CD4-positive, alpha-beta T cell (primary cell): ENCODE measurements at regions not wholly inside any gene's neighbourhood (a gene's known extent, or its start where the extent isn't known, plus 50 kb on each side); places are given as distances from the start of the nearest gene placed in this dataset.

Experiments
- ATAC-seq: fragments of 200-7000 bp; cut with Tn5 transposase; one replicate; pipeline ENCODE4 v1.10.0; 2022; ENCODE audit warnings: mild to moderate bottlenecking; ENCODE audit not compliant: poor library complexity
- CTCF ChIA-PET: fragments of 350-600 bp; sonication (Branson Sonifier 250); formaldehyde crosslinking; loops from one replicate; lab custom pipeline; 2021; ENCODE audit warnings: antibody characterized with exemption, inconsistent platforms; lab: Charles Lee
- POLR2A ChIA-PET: fragments of 350-600 bp; sonication (Branson Sonifier 250); formaldehyde crosslinking; loops from one replicate; lab custom pipeline; 2021; ENCODE audit warnings: antibody characterized with exemption, inconsistent platforms; lab: Charles Lee
- DNase-seq, 14 experiments: peaks; one replicate each; pipeline ENCODE4 v3.0.0-alpha.2; 2013 to 2020; ENCODE audit warnings: mixed read lengths in 2 of 14
- H3K27ac ChIP-seq, 2 donors: one replicate each; pipeline versions ENCODE4 v1.5.1 to v1.7.0; 2013; ENCODE audit warnings: low read length in 2 of 2, low read depth in 1 of 2, mild to moderate bottlenecking in 1 of 2
- H3K27me3 ChIP-seq, 2 experiments: 1 replicate in 1 of 2; 2 replicates in 1 of 2; pipeline versions ENCODE4 v1.6.1 to v1.7.0; 2013; ENCODE audit warnings: low read length in 2 of 2, control low read depth in 1 of 2, mild to moderate bottlenecking in 1 of 2, moderate library complexity in 1 of 2; ENCODE audit not compliant: insufficient read depth in 2 of 2, control insufficient read depth in 1 of 2
- H3K36me3 ChIP-seq: one replicate; pipeline ENCODE4 v1.6.1; 2013; ENCODE audit warnings: low read length, control low read depth; ENCODE audit not compliant: insufficient read depth
- H3K4me1 ChIP-seq: one replicate; pipeline ENCODE4 v1.6.1; 2013; ENCODE audit warnings: low read length, control low read depth; ENCODE audit not compliant: insufficient read depth
- H3K4me3 ChIP-seq: one replicate; pipeline ENCODE4 v1.5.1; 2013; ENCODE audit warnings: mild to moderate bottlenecking, low read length, moderate library complexity
- H3K9me3 ChIP-seq, 2 experiments: 1 replicate in 1 of 2; 2 replicates in 1 of 2; pipeline versions ENCODE4 v1.6.1 to v1.7.0; 2013; ENCODE audit warnings: low read length in 2 of 2, mild to moderate bottlenecking in 2 of 2, control low read depth in 1 of 2, moderate library complexity in 1 of 2; ENCODE audit not compliant: control insufficient read depth in 1 of 2, insufficient read depth in 1 of 2
- H3K27ac Mint-ChIP-seq: one replicate; pipeline ENCODE4 v1.8.0; 2020; ENCODE audit warnings: mixed read lengths
- H3K27me3 Mint-ChIP-seq: one replicate; pipeline ENCODE4 v1.8.0; 2021; ENCODE audit warnings: mixed read lengths
- H3K36me3 Mint-ChIP-seq: one replicate; pipeline ENCODE4 v1.8.0; 2021; ENCODE audit warnings: low read depth, mixed read lengths
- H3K4me1 Mint-ChIP-seq: one replicate; pipeline ENCODE4 v1.8.0; 2021; ENCODE audit warnings: low read depth, mixed read lengths
- H3K4me3 Mint-ChIP-seq: one replicate; pipeline ENCODE4 v1.8.0; 2020; ENCODE audit warnings: mild to moderate bottlenecking, mixed read lengths
- H3K9me3 Mint-ChIP-seq: one replicate; pipeline ENCODE4 v1.8.0; 2020; ENCODE audit warnings: mixed read lengths
- intact Hi-C, 2 experiments: fragments of 100-400 bp; cut with DNase I in 1 of 2; cut with micrococcal nuclease in 1 of 2; formaldehyde crosslinking; loops; one replicate each; pipeline versions ENCODE4 v1.15.1 to v1.9.0; 2023 to 2025; cut with DNase I, micrococcal nuclease
- TF ChIP-seq, protein P1 (sequence below): fragments of 200-600 bp; IDR thresholded peaks from one replicate; pipeline ENCODE4 v1.8.0; 2022; ENCODE audit warnings: antibody characterized with exemption, mild to moderate bottlenecking

DNA sequence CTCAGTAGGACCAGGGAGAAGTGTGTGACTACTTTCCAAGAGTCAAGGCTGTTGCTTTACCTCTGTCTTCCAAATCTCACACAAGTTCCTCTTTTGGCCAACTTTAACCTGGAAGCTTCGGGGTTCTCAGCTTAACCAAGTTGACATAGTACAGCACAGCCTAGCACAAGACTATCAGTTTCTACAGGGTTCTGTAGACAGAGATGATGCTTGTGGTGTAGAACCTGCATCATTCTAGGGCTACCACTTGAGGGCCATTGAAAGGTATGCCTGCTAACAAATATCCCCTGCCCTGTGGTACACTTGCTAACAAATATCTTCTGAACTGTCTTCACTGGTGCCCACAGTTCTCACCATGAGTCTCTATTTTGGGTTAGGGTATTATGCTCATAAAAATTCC is 62.0 kb upstream of the MAP3K7 start:
- H3K4me1 Mint-ChIP-seq = no peaks in the 10 kb centered on the region
- no peaks in the 10 kb centered on the region for H3K36me3 Mint-ChIP-seq
- H3K27ac ChIP-seq = no peak overlapping the region
- TF ChIP-seq, protein P1, sequence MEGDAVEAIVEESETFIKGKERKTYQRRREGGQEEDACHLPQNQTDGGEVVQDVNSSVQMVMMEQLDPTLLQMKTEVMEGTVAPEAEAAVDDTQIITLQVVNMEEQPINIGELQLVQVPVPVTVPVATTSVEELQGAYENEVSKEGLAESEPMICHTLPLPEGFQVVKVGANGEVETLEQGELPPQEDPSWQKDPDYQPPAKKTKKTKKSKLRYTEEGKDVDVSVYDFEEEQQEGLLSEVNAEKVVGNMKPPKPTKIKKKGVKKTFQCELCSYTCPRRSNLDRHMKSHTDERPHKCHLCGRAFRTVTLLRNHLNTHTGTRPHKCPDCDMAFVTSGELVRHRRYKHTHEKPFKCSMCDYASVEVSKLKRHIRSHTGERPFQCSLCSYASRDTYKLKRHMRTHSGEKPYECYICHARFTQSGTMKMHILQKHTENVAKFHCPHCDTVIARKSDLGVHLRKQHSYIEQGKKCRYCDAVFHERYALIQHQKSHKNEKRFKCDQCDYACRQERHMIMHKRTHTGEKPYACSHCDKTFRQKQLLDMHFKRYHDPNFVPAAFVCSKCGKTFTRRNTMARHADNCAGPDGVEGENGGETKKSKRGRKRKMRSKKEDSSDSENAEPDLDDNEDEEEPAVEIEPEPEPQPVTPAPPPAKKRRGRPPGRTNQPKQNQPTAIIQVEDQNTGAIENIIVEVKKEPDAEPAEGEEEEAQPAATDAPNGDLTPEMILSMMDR = no peak
- H3K9me3 Mint-ChIP-seq = no peaks in the 10 kb centered on the region
- ChIA-PET POLR2A (no interaction called here), CTCF (no interaction called here)
- peaks cover 13% of the 10 kb centered on the region for H3K27me3 Mint-ChIP-seq
- peaks cover 0 to 4% of the 10 kb centered on the region in 2 experiments for H3K27me3 ChIP-seq
- DNase-seq (no peak), ATAC-seq (no peak)
- no peak overlapping the region for H3K4me3 Mint-ChIP-seq
- H3K36me3 ChIP-seq = no peaks in the 10 kb centered on the region
- intact Hi-C loops = no loop called here
- no peaks in the 10 kb centered on the region for H3K4me1 ChIP-seq
- no peak overlapping the region for H3K27ac Mint-ChIP-seq
- no peaks in the 10 kb centered on the region for H3K9me3 ChIP-seq
- H3K4me3 ChIP-seq = no peak overlapping the region

DNA sequence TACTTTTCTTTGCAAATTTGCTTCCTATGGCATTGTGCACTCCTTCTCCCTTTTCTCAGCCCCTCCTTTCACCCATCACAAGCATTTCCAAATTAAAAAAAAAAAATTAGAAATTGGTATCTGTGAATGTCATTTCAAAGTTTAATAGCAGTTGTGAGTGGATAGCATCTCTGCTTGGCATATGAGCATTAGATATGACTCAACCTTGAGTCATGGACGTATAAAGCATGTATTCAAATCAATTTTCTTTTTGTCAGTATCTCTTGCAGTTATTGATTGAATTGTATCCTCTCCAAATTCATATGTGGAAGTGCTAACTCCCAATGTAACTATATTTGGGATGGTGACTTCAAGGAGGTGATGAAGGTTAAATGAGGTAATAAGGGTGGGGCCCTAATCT is 60.1 kb upstream of the MAP3K7 start:
- Mint-ChIP-seq H3K27ac (no peak overlapping the region), H3K4me3 (no peak overlapping the region), H3K4me1 (no peaks in the 10 kb centered on the region), H3K36me3 (no peaks in the 10 kb centered on the region), H3K9me3 (no peaks in the 10 kb centered on the region), H3K27me3 (peaks cover 4% of the 10 kb centered on the region)
- Histone ChIP-seq H3K4me1 (no peaks in the 10 kb centered on the region), H3K27ac (no peak overlapping the region), H3K9me3 (no peaks in the 10 kb centered on the region), H3K36me3 (no peaks in the 10 kb centered on the region), H3K27me3 (peaks cover 0 to 2% of the 10 kb centered on the region in 2 experiments), H3K4me3 (no peak overlapping the region)
- intact Hi-C loops = no loop called here
- ATAC-seq = no peak
- CTCF ChIA-PET = no interaction called here
- DNase-seq = no peak
- POLR2A ChIA-PET = no interaction called here
- TF ChIP-seq, protein P1 = no peak

DNA sequence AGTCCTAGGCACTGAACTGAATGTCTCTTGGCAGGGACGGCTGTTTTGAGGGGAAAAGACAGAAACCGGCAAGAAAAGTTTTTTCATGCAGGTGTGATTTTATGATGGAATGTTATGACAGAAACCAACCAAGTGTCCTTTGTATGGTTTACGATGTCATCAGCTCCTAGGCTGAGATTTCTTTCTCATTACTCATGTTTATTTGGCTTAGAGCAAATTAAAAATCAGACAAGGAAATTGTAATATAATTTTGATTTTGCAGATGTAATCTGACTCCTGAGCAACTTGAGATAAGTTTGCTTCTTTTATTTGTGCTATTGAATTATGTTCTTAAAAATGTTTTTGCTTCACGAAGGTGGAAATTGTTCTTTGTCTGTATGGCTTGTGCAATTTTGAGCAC is 58.8 kb upstream of the MAP3K7 start:
- intact Hi-C loops = no loop called here
- ATAC-seq (no peak), DNase-seq (no peak)
- TF ChIP-seq, protein P1 = no peak
- peaks cover 10% of the 10 kb centered on the region for H3K27me3 Mint-ChIP-seq
- CTCF ChIA-PET = interaction anchor here (1.6 to 1.7 kb wide), 2 partner anchors 11 to 14 kb away, joined by 4 read pairs; no protein-coding TSS in a partner anchor
- H3K4me1 ChIP-seq = no peaks in the 10 kb centered on the region
- no peaks in the 10 kb centered on the region for H3K36me3 Mint-ChIP-seq
- no peaks in the 10 kb centered on the region for H3K9me3 ChIP-seq
- H3K27ac Mint-ChIP-seq = no peak overlapping the region
- POLR2A ChIA-PET = no interaction called here
- no peak overlapping the region for H3K4me3 Mint-ChIP-seq
- no peaks in the 10 kb centered on the region for H3K9me3 Mint-ChIP-seq
- H3K27ac ChIP-seq = no peak overlapping the region
- no peak overlapping the region for H3K4me3 ChIP-seq
- peaks cover 0 to 5% of the 10 kb centered on the region in 2 experiments for H3K27me3 ChIP-seq
- H3K36me3 ChIP-seq = no peaks in the 10 kb centered on the region
- H3K4me1 Mint-ChIP-seq = no peaks in the 10 kb centered on the region
